ENCODE measurements at regions not wholly inside any gene's neighbourhood (a gene's known extent, or its start where the extent isn't known, plus 50 kb on each side); places are given as distances from the start of the nearest gene placed in this dataset.

DNA sequence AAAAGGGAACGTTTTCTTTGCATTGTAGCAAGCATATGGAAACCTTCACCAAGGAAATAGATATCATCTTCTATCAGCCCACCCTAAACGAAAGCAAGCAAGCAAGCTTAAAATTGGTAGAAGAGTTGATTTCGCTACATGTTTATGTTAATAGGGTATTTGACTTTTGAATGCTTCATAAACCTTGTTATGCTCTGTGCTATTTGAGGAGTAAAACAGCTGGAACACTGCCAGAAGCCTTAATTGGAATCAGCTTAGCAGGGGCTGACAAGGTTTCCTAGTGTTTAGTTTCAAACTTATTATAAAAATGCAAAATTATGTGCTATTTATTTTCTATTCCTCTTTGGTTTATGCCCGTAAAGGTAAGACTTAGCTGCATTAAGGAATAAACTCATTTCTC lies 70.6 kb upstream of the LINC00305 start:
- DNase-seq: no peak

- no peak for DNase-seq
Observed at GRCh38 chr18:64210401-64210949, 61.6 kb upstream of the LINC00305 start.

- no peak for DNase-seq
Observed at GRCh38 chr18:64208516-64208915, 59.6 kb upstream of the LINC00305 start.

DNA sequence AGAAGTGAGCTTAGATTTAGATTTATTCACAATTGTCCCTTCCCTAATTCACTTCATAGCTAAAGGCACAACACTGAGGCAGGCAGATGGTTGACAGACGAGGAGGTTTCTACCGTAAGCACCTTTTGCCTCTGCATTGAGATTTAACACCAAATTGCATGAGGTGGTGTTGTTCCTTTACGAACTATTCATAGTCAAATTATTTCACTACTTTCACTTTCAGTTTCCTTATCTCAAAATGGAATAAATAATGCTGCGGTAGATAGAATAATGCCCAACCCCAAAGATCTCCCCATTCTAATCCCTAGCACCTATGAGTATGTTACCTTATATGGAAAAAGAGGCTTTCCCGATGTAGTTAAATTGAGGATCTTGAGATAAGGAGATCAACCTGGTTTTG lies 58.9 kb upstream of the LINC00305 start:
- DNase-seq: no peak

GRCh38 chr18:64203295-64203694 lies 54.4 kb upstream of the LINC00305 start:
- no peak for DNase-seq

GRCh38 chr18:64202863-64203262 lies 54.0 kb upstream of the LINC00305 start:
- DNase-seq: no peak

- DNase-seq: no peak
Observed at GRCh38 chr18:64202210-64202836, 53.4 kb upstream of the LINC00305 start.

GRCh38 chr18:64201781-64202180 lies 52.9 kb upstream of the LINC00305 start:
- DNase-seq: no peak

DNA sequence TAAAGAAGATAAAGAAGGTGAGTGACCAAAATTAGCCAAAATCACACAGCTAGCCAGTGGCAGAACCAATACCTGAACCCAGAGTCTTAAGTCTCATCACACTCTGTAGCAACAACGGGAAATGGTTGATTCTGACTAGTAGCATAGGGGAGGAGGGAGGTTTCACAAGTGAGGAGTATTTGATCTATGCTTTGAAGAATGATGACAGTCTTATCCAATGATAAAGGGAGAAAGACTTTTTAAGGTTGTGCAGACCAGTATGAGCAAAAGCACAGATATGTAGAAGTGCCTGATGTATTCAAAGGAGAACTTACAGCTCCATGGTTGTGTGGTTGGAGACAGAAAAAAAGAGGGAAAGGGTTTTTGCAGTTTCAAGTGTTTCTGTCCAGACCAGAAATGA lies 50.7 kb upstream of the LINC00305 start:
- no peak for DNase-seq
